Esophagus muscularis mucosa (tissue), 4 donors: ENCODE measurements at regions not wholly inside any gene's neighbourhood (a gene's known extent, or its start where the extent isn't known, plus 50 kb on each side); places are given as distances from the start of the nearest gene placed in this dataset.
"Not testable (repeated sequence)": the region's sequence is repeated elsewhere in the genome, so short reads cannot be mapped to it uniquely, and the experiment has no call there.

Experiments
- DNase-seq: peaks from one replicate; pipeline ENCODE4 v3.0.0-alpha.2; 2017; ENCODE audit errors: extremely low spot score
- H3K27ac ChIP-seq, 4 donors: fragments of 200-600 bp; sonication (generic); replicated peaks in 1 of 4; 1 replicate in 3 of 4; 2 replicates in 1 of 4; pipeline ENCODE4 v1.5.1; 2016 to 2019; ENCODE audit warnings: mild to moderate bottlenecking in 1 of 4
- H3K27me3 ChIP-seq, 4 donors: fragments of 200-600 bp; sonication (generic); one replicate each; pipeline versions ENCODE4 v1.5.1 to v1.6.0; 2016 to 2019
- H3K36me3 ChIP-seq, 4 donors: fragments of 200-600 bp; sonication (generic); one replicate each; pipeline ENCODE4 v1.5.1; 2016 to 2019
- H3K4me1 ChIP-seq, 4 donors: fragments of 200-600 bp; sonication (generic); one replicate each; pipeline ENCODE4 v1.5.1; 2016 to 2019
- H3K4me3 ChIP-seq, 4 donors: fragments of 200-600 bp; sonication (generic); 1 replicate in 2 of 4; 2 replicates in 2 of 4; pipeline ENCODE4 v1.5.1; 2016 to 2019; ENCODE audit warnings: mild to moderate bottlenecking in 4 of 4, moderate library complexity in 1 of 4
- H3K9me3 ChIP-seq, 4 donors: fragments of 200-600 bp; sonication (generic); 1 replicate in 3 of 4; 2 replicates in 1 of 4; pipeline ENCODE4 v1.5.1; 2016 to 2019
- EP300 ChIP-seq: sonication (generic); formaldehyde crosslinking; IDR thresholded peaks from one replicate; pipeline ENCODE4 v1.6.1; 2017; ENCODE audit warnings: antibody characterized with exemption
- POLR2A ChIP-seq: fragments of 450-650 bp; IDR thresholded peaks from one replicate; pipeline ENCODE4 v1.6.1; 2017; ENCODE audit warnings: antibody characterized with exemption, moderate library complexity, mild to moderate bottlenecking, low read depth
- POLR2AphosphoS5 ChIP-seq, 2 donors: sonication (generic); formaldehyde crosslinking; IDR thresholded peaks; one replicate each; pipeline ENCODE4 v1.6.1; 2017; ENCODE audit warnings: antibody characterized with exemption in 2 of 2
- WGBS: methylation state at CpG from one replicate; pipeline ENCODE4 v1.1.5; 2018; 5-methylcytosine and 5-hydroxymethylcytosine counted together
- intact Hi-C: fragments of 100-400 bp; cut with DNase I; formaldehyde crosslinking; loops from one replicate; pipeline ENCODE4 v1.15.1; 2023
- TF ChIP-seq, protein P1 (sequence below), 3 experiments: fragments of 200-600 bp in 2 of 3; fragments of 450-650 bp in 1 of 3; sonication (generic) in 2 of 3; IDR thresholded peaks; one replicate each; pipeline ENCODE4 v1.5.1; 2017 to 2019; ENCODE audit warnings: antibody characterized with exemption in 3 of 3, mild to moderate bottlenecking in 2 of 3, moderate library complexity in 1 of 3

DNA sequence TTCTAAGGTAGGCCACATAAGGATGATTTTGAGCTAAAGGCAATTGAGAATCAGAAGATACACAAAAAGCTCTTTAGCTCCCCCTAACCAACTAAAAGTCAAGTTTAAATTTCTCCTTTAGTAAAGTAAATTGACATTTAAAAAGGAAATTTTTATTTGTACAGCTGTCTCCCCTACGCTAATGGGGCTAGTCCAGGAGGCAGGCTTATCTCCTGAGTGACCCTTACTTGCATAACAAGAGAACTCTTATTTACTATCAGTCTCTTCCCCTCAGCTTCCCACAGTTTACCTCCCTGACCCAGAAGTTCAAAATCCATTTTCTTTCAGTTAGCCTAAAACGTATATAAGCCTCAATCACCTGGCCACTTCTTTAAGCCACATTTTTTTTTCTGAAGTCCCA lies 1002.8 kb upstream of the NRXN1 start:
- H3K9me3 ChIP-seq, result no peaks in the 10 kb centered on the region

DNA sequence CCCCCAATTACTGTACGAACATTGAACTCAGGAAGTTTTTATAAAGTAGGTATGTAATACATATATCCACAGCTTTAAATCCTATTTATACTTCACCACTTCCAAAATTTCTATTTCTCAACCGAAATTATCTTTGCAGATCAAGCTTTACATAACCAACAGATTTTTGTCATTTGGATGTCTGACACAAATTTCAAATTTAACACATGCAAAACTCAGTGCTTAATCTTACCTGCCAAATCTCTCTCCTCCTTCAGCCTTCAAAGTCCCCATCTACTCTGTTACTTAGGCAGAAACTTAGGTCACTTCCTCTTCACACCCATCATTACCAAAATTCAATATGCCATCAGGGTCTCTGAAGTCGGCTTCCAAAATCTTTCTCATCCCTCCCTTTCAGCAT lies 990.1 kb upstream of the NRXN1 start:
- Histone ChIP-seq H3K27me3 (no peaks in the 10 kb centered on the region), H3K9me3 (no peaks in the 10 kb centered on the region), H3K4me1 (no peaks in the 10 kb centered on the region), H3K4me3 (no peak overlapping the region), H3K27ac (no peak overlapping the region), H3K36me3 (no peaks in the 10 kb centered on the region)
- no peak for DNase-seq
- 74% methylated on average over 3 of the region's 3 CpGs for WGBS
- intact Hi-C loops, result no loop called here
- no peak for TF ChIP-seq POLR2AphosphoS5 (IDR thresholded peaks at IDR 0.05)
- TF ChIP-seq EP300, result no peak
- TF ChIP-seq POLR2A, result no peak
- TF ChIP-seq, protein P1, sequence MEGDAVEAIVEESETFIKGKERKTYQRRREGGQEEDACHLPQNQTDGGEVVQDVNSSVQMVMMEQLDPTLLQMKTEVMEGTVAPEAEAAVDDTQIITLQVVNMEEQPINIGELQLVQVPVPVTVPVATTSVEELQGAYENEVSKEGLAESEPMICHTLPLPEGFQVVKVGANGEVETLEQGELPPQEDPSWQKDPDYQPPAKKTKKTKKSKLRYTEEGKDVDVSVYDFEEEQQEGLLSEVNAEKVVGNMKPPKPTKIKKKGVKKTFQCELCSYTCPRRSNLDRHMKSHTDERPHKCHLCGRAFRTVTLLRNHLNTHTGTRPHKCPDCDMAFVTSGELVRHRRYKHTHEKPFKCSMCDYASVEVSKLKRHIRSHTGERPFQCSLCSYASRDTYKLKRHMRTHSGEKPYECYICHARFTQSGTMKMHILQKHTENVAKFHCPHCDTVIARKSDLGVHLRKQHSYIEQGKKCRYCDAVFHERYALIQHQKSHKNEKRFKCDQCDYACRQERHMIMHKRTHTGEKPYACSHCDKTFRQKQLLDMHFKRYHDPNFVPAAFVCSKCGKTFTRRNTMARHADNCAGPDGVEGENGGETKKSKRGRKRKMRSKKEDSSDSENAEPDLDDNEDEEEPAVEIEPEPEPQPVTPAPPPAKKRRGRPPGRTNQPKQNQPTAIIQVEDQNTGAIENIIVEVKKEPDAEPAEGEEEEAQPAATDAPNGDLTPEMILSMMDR (IDR thresholded peaks at IDR 0.05), result no peak

More for the DNA sequence above, 1002.8 kb upstream of the NRXN1 start:
- intact Hi-C loops, result no loop called here
- TF ChIP-seq EP300, result no peak
- no peak for TF ChIP-seq POLR2A
- TF ChIP-seq, protein P1 (IDR thresholded peaks at IDR 0.05), result no peak
- no peak for TF ChIP-seq POLR2AphosphoS5 (IDR thresholded peaks at IDR 0.05)
- Histone ChIP-seq H3K27ac (no peak overlapping the region), H3K4me1 (no peaks in the 10 kb centered on the region), H3K27me3 (no peaks in the 10 kb centered on the region), H3K4me3 (no peak overlapping the region), H3K36me3 (no peaks in the 10 kb centered on the region)
- no peak for DNase-seq
- 70% methylated on average over 2 of the region's 2 CpGs for WGBS

GRCh38 chr2:52017646-52018235 lies 985.8 kb upstream of the NRXN1 start:
- Histone ChIP-seq H3K9me3 (peaks cover 0 to 5% (median 0%) of the 10 kb centered on the region in 4 donors), H3K36me3 (no peaks in the 10 kb centered on the region), H3K27ac (no peak overlapping the region), H3K27me3 (no peaks in the 10 kb centered on the region), H3K4me1 (no peaks in the 10 kb centered on the region), H3K4me3 (no peak overlapping the region)
- intact Hi-C loops, result no loop called here
- TF ChIP-seq EP300 (no peak), POLR2A (no peak), POLR2AphosphoS5 (IDR thresholded peaks at IDR 0.05) (no peak)
- TF ChIP-seq, protein P1 (IDR thresholded peaks at IDR 0.05), result no peak
- no peak for DNase-seq
- 91% methylated on average over 6 of the region's 7 CpGs for WGBS

GRCh38 chr2:52006821-52007366 lies 975.0 kb upstream of the NRXN1 start:
- intact Hi-C loops, H3K27ac ChIP-seq, H3K9me3 ChIP-seq, H3K4me1 ChIP-seq, DNase-seq, H3K4me3 ChIP-seq, H3K36me3 ChIP-seq, H3K27me3 ChIP-seq: not testable (repeated sequence)
- 93% methylated on average over 3 of the region's 32 CpGs for WGBS

DNA sequence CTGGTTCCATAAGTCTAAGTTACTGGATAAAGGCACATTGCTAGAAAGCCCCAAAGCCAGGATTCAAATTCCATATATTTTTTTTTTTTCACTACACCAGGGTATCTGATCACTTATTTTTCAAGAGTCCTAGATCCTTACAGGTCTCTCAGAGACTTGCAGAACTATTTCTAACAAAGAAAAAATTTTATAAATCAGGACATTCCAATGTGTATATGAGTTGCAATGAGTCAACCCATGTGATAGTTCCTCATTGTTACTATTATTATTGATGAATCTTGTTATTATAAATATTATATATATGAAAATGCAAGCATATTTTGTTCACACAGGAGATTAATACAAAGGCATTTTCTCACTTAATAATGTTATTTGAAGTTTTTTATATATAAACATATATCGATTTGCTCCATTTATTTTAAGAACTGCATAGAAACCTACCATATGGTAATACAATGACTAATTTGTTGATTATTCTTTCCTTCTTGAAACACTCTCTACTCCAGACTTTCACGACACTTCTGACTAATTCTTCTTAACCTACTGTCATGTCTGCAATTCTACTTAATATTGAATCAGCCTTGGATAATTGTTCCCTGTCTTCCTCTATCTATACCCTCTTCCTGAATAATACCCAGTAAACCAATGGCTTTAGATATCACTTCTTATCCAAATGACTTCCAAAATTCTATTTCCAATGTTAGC lies 968.4 kb upstream of the NRXN1 start:
- no peaks in the 10 kb centered on the region for H3K4me1 ChIP-seq
- DNase-seq, result no peak
- H3K36me3 ChIP-seq, result no peaks in the 10 kb centered on the region
- H3K9me3 ChIP-seq, result no peaks in the 10 kb centered on the region
- no peak overlapping the region for H3K4me3 ChIP-seq
- WGBS, result 78% methylated on average over 2 of the region's 2 CpGs
- no peak overlapping the region for H3K27ac ChIP-seq
- intact Hi-C loops, result no loop called here
- TF ChIP-seq POLR2AphosphoS5 (IDR thresholded peaks at IDR 0.05) (no peak), EP300 (no peak), POLR2A (no peak)
- TF ChIP-seq, protein P1 (IDR thresholded peaks at IDR 0.05), result no peak
- no peaks in the 10 kb centered on the region for H3K27me3 ChIP-seq
